HL-60 (cell line): ENCODE measurements at regions not wholly inside any gene's neighbourhood (a gene's known extent, or its start where the extent isn't known, plus 50 kb on each side); places are given as distances from the start of the nearest gene placed in this dataset.
"Not testable (repeated sequence)": the region's sequence is repeated elsewhere in the genome, so short reads cannot be mapped to it uniquely, and the experiment has no call there.

Experiments
- DNase-seq, 2 experiments: peaks; one replicate each; pipeline ENCODE4 v3.0.0-alpha.2; 2010 to 2020; ENCODE audit warnings: low read depth in 1 of 2, low spot score in 1 of 2
- H3K27ac ChIP-seq: fragments of 250-450 bp; sonication (Bioruptor Pico); replicated peaks from 2 replicates; pipeline ENCODE4 v1.5.1; 2020; ENCODE audit warnings: mild to moderate bottlenecking, moderate library complexity
- H3K27me3 ChIP-seq: fragments of 250-450 bp; sonication (Bioruptor Pico); 2 replicates; pipeline ENCODE4 v1.5.1; 2021; ENCODE audit warnings: mild to moderate bottlenecking, moderate library complexity; ENCODE audit not compliant: insufficient read depth, poor library complexity, severe bottlenecking
- H3K4me3 ChIP-seq: replicated peaks from 2 replicates; pipeline ENCODE4 v1.5.1; 2011; ENCODE audit warnings: mild to moderate bottlenecking, control low read depth, low read length; ENCODE audit not compliant: insufficient read depth
- GABPA ChIP-seq: IDR thresholded peaks from 2 replicates; pipeline ENCODE4 v1.6.1; 2012; ENCODE audit warnings: low read depth
- POLR2AphosphoS5 ChIP-seq: IDR thresholded peaks from 2 replicates; pipeline ENCODE4 v1.6.1; 2012; ENCODE audit warnings: low read depth
- SPI1 ChIP-seq: IDR thresholded peaks from 2 replicates; pipeline ENCODE4 v1.6.1; 2012; ENCODE audit warnings: low read depth, mild to moderate bottlenecking, borderline replicate concordance
- TF ChIP-seq, protein P1 (sequence below): IDR thresholded peaks from 2 replicates; pipeline ENCODE4 v1.6.1; 2012; ENCODE audit warnings: low read depth; ENCODE audit not compliant: insufficient replicate concordance
- TF ChIP-seq, protein P2 (sequence below): IDR thresholded peaks from one replicate; pipeline ENCODE4 v1.5.1; 2011; ENCODE audit warnings: low read length, control low read depth, inconsistent platforms; ENCODE audit not compliant: insufficient read depth

DNA sequence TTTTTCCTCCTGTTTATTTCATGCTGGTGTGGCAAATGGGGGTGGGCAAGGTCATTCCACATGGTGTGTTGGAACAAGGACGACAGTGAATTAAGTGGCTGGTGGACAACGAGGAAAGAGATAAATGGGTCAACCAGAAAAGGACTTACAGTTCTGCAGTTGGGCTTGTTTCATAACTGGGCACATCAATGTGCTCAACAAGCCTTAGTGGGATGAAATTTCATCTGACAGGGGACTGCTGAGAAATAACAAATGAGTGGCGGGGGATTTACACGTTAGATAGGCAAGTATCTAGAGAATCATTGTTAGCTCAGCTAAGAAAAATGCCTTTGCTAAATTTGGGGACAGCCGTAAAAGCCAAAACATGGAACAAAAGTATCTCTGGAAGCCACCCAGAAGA, 163.6 kb downstream of the NRN1 start:
- TF ChIP-seq POLR2AphosphoS5: no peak
- TF ChIP-seq, protein P1, sequence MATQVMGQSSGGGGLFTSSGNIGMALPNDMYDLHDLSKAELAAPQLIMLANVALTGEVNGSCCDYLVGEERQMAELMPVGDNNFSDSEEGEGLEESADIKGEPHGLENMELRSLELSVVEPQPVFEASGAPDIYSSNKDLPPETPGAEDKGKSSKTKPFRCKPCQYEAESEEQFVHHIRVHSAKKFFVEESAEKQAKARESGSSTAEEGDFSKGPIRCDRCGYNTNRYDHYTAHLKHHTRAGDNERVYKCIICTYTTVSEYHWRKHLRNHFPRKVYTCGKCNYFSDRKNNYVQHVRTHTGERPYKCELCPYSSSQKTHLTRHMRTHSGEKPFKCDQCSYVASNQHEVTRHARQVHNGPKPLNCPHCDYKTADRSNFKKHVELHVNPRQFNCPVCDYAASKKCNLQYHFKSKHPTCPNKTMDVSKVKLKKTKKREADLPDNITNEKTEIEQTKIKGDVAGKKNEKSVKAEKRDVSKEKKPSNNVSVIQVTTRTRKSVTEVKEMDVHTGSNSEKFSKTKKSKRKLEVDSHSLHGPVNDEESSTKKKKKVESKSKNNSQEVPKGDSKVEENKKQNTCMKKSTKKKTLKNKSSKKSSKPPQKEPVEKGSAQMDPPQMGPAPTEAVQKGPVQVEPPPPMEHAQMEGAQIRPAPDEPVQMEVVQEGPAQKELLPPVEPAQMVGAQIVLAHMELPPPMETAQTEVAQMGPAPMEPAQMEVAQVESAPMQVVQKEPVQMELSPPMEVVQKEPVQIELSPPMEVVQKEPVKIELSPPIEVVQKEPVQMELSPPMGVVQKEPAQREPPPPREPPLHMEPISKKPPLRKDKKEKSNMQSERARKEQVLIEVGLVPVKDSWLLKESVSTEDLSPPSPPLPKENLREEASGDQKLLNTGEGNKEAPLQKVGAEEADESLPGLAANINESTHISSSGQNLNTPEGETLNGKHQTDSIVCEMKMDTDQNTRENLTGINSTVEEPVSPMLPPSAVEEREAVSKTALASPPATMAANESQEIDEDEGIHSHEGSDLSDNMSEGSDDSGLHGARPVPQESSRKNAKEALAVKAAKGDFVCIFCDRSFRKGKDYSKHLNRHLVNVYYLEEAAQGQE: no peak
- H3K27me3 ChIP-seq: no peaks in the 10 kb centered on the region
- no peak overlapping the region for H3K4me3 ChIP-seq
- no peak for DNase-seq
- H3K27ac ChIP-seq: no peak overlapping the region

GRCh38 chr6:5840734-5841390, 165.9 kb downstream of the NRN1 start:
- Histone ChIP-seq H3K27me3 (no peaks in the 10 kb centered on the region), H3K4me3 (no peak overlapping the region), H3K27ac (no peak overlapping the region)
- no peak for DNase-seq
- TF ChIP-seq GABPA: no peak
- TF ChIP-seq, protein P2, sequence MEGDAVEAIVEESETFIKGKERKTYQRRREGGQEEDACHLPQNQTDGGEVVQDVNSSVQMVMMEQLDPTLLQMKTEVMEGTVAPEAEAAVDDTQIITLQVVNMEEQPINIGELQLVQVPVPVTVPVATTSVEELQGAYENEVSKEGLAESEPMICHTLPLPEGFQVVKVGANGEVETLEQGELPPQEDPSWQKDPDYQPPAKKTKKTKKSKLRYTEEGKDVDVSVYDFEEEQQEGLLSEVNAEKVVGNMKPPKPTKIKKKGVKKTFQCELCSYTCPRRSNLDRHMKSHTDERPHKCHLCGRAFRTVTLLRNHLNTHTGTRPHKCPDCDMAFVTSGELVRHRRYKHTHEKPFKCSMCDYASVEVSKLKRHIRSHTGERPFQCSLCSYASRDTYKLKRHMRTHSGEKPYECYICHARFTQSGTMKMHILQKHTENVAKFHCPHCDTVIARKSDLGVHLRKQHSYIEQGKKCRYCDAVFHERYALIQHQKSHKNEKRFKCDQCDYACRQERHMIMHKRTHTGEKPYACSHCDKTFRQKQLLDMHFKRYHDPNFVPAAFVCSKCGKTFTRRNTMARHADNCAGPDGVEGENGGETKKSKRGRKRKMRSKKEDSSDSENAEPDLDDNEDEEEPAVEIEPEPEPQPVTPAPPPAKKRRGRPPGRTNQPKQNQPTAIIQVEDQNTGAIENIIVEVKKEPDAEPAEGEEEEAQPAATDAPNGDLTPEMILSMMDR: no peak

DNA sequence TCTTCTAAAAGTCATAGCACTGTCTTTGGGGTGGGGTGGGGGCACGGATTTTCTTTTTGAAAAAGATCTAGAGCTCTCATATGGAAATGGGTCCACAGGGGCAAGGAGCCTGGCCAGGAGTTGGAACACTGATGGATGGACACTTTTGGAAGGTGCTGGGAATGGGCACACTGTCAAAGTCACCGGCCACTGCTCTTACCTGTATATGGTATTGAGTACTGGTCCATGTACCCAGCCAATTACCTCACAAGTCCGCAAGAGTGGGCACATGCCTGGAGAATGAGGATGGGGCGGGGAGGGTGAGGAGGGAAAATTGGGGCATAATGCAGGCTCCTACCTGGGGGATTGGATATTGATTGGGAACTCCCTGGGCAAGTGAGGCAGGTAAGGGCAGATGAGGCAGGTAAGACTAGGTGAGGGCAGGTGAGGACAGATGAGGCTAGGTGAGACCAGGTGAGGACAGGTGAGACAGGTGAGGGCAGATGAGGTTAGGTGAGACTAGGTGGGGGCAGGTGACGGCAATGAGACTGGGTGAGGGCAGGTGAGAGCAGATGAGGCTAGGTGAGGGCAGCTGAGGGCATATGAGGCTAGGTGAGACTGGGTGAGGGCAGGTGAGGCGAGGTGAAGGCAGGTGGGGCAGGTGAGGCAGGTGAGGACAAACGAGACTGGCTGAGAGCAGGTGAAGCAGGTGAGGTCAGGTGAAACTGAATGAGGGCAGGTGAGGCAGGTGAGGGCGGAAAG, 167.9 kb downstream of the NRN1 start:
- no peaks in the 10 kb centered on the region for H3K27me3 ChIP-seq
- TF ChIP-seq POLR2AphosphoS5 (no peak), SPI1 (no peak), GABPA (no peak)
- TF ChIP-seq, protein P2: no peak
- TF ChIP-seq, protein P1: no peak
- no peak overlapping the region for H3K4me3 ChIP-seq
- H3K27ac ChIP-seq: no peak overlapping the region
- no peak for DNase-seq

- TF ChIP-seq, protein P2: no peak
- no peak for TF ChIP-seq GABPA
- no peak for TF ChIP-seq SPI1
- no peak for TF ChIP-seq POLR2AphosphoS5
- TF ChIP-seq, protein P1: no peak
- Histone ChIP-seq H3K4me3 (no peak overlapping the region), H3K27me3 (no peaks in the 10 kb centered on the region), H3K27ac (no peak overlapping the region)
- no peak for DNase-seq
Observed at GRCh38 chr6:5837323-5837722, 169.4 kb downstream of the NRN1 start.

GRCh38 chr6:5836597-5836996, 170.1 kb downstream of the NRN1 start:
- H3K4me3 ChIP-seq, DNase-seq, H3K27ac ChIP-seq, H3K27me3 ChIP-seq: not testable (repeated sequence)
